HG03460 (cell line): ENCODE measurements at regions not wholly inside any gene's neighbourhood (a gene's known extent, or its start where the extent isn't known, plus 50 kb on each side); places are given as distances from the start of the nearest gene placed in this dataset.

Experiments used
- ATAC-seq: cut with Tn5 transposase; IDR thresholded peaks from one replicate; pipeline ENCODE4 v1.9.1; 2021; ENCODE audit not compliant: unreplicated experiment

GRCh38 chr22:22798716-22799115 is 88.9 kb upstream of the IGLL5 start:
- no peak for ATAC-seq

GRCh38 chr22:22799561-22799960 is 88.1 kb upstream of the IGLL5 start:
- ATAC-seq = no peak

- no peak for ATAC-seq
Observed at GRCh38 chr22:22800716-22801115, 86.9 kb upstream of the IGLL5 start.

GRCh38 chr22:22802339-22802970 is 85.2 kb upstream of the IGLL5 start:
- no peak for ATAC-seq

- ATAC-seq = no peak
Observed at GRCh38 chr22:22803285-22803853, 84.2 kb upstream of the IGLL5 start.

- no peak for ATAC-seq
Observed at GRCh38 chr22:22810018-22810427, 77.6 kb upstream of the IGLL5 start.

GRCh38 chr22:22810471-22810870 is 77.1 kb upstream of the IGLL5 start:
- no peak for ATAC-seq

- no peak for ATAC-seq
Observed at GRCh38 chr22:22811016-22812009, 76.3 kb upstream of the IGLL5 start.

GRCh38 chr22:22812031-22812905 is 75.3 kb upstream of the IGLL5 start:
- no peak for ATAC-seq

- no peak for ATAC-seq
Observed at GRCh38 chr22:22813126-22814075, 74.2 kb upstream of the IGLL5 start.

GRCh38 chr22:22814666-22815396 is 72.8 kb upstream of the IGLL5 start:
- no peak for ATAC-seq

- no peak for ATAC-seq
Observed at GRCh38 chr22:22815397-22816170, 72.0 kb upstream of the IGLL5 start.

GRCh38 chr22:22816171-22816514 is 71.5 kb upstream of the IGLL5 start:
- ATAC-seq = no peak

- ATAC-seq = no peak
Observed at GRCh38 chr22:22816766-22817410, 70.7 kb upstream of the IGLL5 start.

GRCh38 chr22:22817468-22818201 is 70.0 kb upstream of the IGLL5 start:
- no peak for ATAC-seq

GRCh38 chr22:22818202-22818538 is 69.4 kb upstream of the IGLL5 start:
- no peak for ATAC-seq
